ENCODE measurements at regions not wholly inside any gene's neighbourhood (a gene's known extent, or its start where the extent isn't known, plus 50 kb on each side); places are given as distances from the start of the nearest gene placed in this dataset.

DNA sequence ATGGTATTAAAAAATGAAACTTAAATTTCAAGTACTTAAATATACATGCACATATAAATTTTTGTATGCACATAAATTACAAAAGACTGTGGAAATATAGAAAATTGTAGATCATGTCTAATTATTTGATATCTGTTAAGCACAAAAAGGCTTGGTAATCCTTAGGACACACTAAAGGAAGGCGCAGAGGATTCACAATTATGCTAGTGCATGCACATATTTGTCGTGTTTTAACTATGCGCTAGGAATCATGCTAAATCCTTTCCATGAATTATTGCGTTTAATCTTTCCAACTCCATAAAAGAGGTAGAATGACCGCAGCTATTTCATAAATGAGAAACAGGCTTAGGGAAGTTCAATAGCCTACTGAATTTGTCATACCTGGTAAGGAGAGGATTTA is 244.1 kb upstream of the ITGA1 start:
- CTCF ChIA-PET, result interaction anchor here (0.8 kb wide), 2 partner anchors 1580 to 1584 kb away, joined by 3 to 5 read pairs; no protein-coding TSS in a partner anchor
- TF ChIP-seq, protein P1, sequence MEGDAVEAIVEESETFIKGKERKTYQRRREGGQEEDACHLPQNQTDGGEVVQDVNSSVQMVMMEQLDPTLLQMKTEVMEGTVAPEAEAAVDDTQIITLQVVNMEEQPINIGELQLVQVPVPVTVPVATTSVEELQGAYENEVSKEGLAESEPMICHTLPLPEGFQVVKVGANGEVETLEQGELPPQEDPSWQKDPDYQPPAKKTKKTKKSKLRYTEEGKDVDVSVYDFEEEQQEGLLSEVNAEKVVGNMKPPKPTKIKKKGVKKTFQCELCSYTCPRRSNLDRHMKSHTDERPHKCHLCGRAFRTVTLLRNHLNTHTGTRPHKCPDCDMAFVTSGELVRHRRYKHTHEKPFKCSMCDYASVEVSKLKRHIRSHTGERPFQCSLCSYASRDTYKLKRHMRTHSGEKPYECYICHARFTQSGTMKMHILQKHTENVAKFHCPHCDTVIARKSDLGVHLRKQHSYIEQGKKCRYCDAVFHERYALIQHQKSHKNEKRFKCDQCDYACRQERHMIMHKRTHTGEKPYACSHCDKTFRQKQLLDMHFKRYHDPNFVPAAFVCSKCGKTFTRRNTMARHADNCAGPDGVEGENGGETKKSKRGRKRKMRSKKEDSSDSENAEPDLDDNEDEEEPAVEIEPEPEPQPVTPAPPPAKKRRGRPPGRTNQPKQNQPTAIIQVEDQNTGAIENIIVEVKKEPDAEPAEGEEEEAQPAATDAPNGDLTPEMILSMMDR (IDR thresholded peaks at IDR 0.05; ENCODE audit: insufficient read depth, low read length, missing control alignments), result no peak
- H3K4me3 ChIP-seq (ENCODE audit: low read depth, low read length), result no peak overlapping the region
- POLR2A ChIA-PET, result no interaction called here
- DNase-seq (ENCODE audit: low read depth, low spot score), result no peak

DNA sequence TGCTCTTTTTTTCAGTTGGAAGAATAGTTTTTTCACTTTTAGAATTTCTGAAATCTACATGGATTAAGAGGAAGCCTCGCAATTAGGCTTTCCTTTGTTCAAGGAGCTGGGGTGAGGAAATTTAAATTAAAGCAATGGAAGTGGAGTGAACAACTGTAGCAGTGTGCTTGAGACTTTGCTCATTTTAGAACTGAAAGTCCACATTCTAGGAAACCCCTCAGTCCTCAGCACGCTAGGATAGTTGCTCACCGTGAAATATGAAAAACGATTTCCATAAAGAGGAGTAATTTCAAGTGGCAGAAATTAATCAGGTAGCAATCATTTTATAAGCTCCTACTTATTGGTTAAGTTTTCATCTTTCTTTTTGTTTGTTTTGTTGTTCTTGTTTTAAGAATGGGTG is 243.0 kb upstream of the ITGA1 start:
- CTCF ChIA-PET, result no interaction called here
- H3K4me3 ChIP-seq (ENCODE audit: low read depth, low read length), result no peak overlapping the region
- POLR2A ChIA-PET, result no interaction called here
- TF ChIP-seq, protein P1 (IDR thresholded peaks at IDR 0.05; ENCODE audit: insufficient read depth, low read length, missing control alignments), result no peak
- no peak for DNase-seq (ENCODE audit: low read depth, low spot score)

DNA sequence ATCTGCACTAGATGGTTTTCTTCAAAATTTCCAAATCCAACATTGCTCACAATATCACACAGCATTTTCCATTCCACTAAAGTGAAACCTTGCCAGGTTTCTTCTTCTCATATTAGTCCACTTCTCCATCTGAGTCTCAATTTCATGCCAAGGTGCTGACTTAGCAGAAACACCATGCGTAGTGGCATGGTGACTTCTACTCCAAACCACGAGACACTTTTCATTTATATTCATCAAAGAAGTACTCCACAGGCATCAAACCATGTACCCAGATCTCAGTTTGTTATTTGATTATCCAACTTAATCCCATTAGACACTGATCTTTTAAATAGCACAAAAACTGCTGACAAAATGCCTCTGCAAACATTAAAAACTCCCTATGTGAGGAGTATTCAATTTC is 233.4 kb upstream of the ITGA1 start:
- TF ChIP-seq, protein P1 (IDR thresholded peaks at IDR 0.05; ENCODE audit: insufficient read depth, low read length, missing control alignments), result no peak
- DNase-seq (ENCODE audit: low read depth, low spot score), result no peak
- H3K4me3 ChIP-seq (ENCODE audit: low read depth, low read length), result no peak overlapping the region
- CTCF ChIA-PET, result no interaction called here
- POLR2A ChIA-PET, result no interaction called here

DNA sequence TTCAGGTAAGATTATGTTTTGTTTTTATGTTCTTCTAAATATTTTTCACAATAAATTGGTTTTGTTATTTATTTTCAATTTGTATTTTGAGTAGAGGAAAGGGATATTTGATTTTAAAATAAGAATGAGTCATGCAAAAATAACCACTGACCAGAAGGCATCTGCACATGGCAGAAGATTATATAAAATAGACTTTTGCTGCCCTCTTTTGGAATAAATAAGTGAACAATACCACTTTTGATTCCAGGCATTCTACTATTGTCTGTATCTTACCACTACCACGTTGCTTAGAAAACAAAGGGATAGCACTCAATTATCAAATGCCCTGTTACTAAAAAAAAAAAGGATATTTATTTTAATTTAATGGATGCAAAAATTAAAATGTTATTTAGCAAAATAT is 227.3 kb upstream of the ITGA1 start:
- CTCF ChIA-PET, result interaction anchor here (0.6 kb wide), 1 partner anchor 1605 kb away, joined by 3 read pairs; no protein-coding TSS in a partner anchor
- POLR2A ChIA-PET, result no interaction called here
- H3K4me3 ChIP-seq (ENCODE audit: low read depth, low read length), result no peak overlapping the region
- TF ChIP-seq, protein P1 (IDR thresholded peaks at IDR 0.05; ENCODE audit: insufficient read depth, low read length, missing control alignments), result no peak
- no peak for DNase-seq (ENCODE audit: low read depth, low spot score)

DNA sequence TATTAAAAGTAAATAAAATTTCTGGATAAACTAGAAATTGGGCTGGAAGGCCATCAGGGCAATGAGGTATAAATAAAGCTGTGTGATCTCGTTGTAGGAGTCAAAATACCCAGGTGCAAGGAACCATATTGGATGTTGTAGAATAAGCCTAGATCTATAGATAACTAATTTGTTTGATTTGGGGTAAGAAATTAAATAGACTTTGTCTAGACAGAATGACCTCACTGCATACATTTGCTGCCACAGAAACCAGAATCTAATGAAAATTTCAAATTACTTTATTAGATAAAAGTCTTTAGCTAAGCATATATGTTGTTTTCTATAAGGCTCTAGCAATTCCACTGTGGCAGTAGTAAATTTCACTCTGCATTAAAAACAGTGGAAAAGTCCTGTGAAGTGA is 225.2 kb upstream of the ITGA1 start:
- TF ChIP-seq, protein P1 (IDR thresholded peaks at IDR 0.05; ENCODE audit: insufficient read depth, low read length, missing control alignments), result no peak
- no peak overlapping the region for H3K4me3 ChIP-seq (ENCODE audit: low read depth, low read length)
- ChIA-PET POLR2A (no interaction called here), CTCF (no interaction called here)
- no peak for DNase-seq (ENCODE audit: low read depth, low spot score)

DNA sequence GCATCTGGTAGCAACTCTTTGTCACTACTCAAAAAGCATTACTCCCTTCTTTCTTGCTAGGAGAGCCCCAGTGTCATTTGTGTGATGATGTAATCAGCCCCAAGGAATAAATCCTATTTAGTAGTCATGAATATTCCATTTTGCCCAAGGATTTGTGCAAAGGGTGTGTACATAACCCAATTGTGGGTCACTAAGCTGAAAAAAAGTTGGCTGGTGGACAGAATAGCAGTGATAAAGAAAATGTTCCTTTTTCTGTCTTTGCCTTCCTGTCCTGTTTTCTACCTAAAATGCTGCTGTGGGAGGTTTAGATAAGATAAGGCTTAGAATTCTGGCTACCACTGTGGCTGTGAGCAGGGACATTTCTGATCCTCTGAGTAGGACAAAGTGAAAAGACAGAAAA is 223.1 kb upstream of the ITGA1 start:
- DNase-seq (ENCODE audit: low read depth, low spot score), result no peak
- ChIA-PET POLR2A (no interaction called here), CTCF (no interaction called here)
- TF ChIP-seq, protein P1 (IDR thresholded peaks at IDR 0.05; ENCODE audit: insufficient read depth, low read length, missing control alignments), result no peak
- H3K4me3 ChIP-seq (ENCODE audit: low read depth, low read length), result no peak overlapping the region
